ENCODE measurements at regions not wholly inside any gene's neighbourhood (a gene's known extent, or its start where the extent isn't known, plus 50 kb on each side); places are given as distances from the start of the nearest gene placed in this dataset.
"Not testable (repeated sequence)": the region's sequence is repeated elsewhere in the genome, so short reads cannot be mapped to it uniquely, and the experiment has no call there.

- Histone ChIP-seq H3K4me2 (ENCODE audit: low read length) (no peak overlapping the region), H3K9me3 (replicated peaks; ENCODE audit: low read length) (no peaks in the 10 kb centered on the region), H3K4me3 (ENCODE audit: low read length) (no peak overlapping the region), H3K27me3 (ENCODE audit: control insufficient read depth, insufficient read depth, low read length) (no peaks in the 10 kb centered on the region), H3K36me3 (ENCODE audit: insufficient read depth, low read length) (no peaks in the 10 kb centered on the region), H3K9ac (ENCODE audit: low read depth, low read length) (no peak overlapping the region), H3K4me1 (ENCODE audit: control insufficient read depth, insufficient read depth, low read length) (no peaks in the 10 kb centered on the region)
Observed at GRCh38 chr5:179455320-179455719, 95.0 kb upstream of the RUFY1 start.

- no peaks in the 10 kb centered on the region for H3K27me3 ChIP-seq (ENCODE audit: control insufficient read depth, insufficient read depth, low read length)
- no peaks in the 10 kb centered on the region for H3K4me1 ChIP-seq (ENCODE audit: control insufficient read depth, insufficient read depth, low read length)
- no peak overlapping the region for H3K9ac ChIP-seq (ENCODE audit: low read depth, low read length)
- H3K4me2 ChIP-seq (ENCODE audit: low read length), result no peak overlapping the region
- no peaks in the 10 kb centered on the region for H3K9me3 ChIP-seq (replicated peaks; ENCODE audit: low read length)
- H3K4me3 ChIP-seq (ENCODE audit: low read length), result no peak overlapping the region
- H3K36me3 ChIP-seq (ENCODE audit: insufficient read depth, low read length), result no peaks in the 10 kb centered on the region
Observed at GRCh38 chr5:179454356-179454755, 96.0 kb upstream of the RUFY1 start.

GRCh38 chr5:179453616-179454015 lies 96.7 kb upstream of the RUFY1 start:
- H3K4me3 ChIP-seq (ENCODE audit: low read length), result no peak overlapping the region
- H3K4me1 ChIP-seq (ENCODE audit: control insufficient read depth, insufficient read depth, low read length), result no peaks in the 10 kb centered on the region
- H3K9me3 ChIP-seq (replicated peaks; ENCODE audit: low read length), result no peaks in the 10 kb centered on the region
- no peak overlapping the region for H3K4me2 ChIP-seq (ENCODE audit: low read length)
- no peaks in the 10 kb centered on the region for H3K27me3 ChIP-seq (ENCODE audit: control insufficient read depth, insufficient read depth, low read length)
- H3K36me3 ChIP-seq (ENCODE audit: insufficient read depth, low read length), result no peaks in the 10 kb centered on the region
- no peak overlapping the region for H3K9ac ChIP-seq (ENCODE audit: low read depth, low read length)

GRCh38 chr5:179452356-179453230 lies 97.8 kb upstream of the RUFY1 start:
- no peaks in the 10 kb centered on the region for H3K9me3 ChIP-seq (replicated peaks; ENCODE audit: low read length)
- no peak overlapping the region for H3K9ac ChIP-seq (ENCODE audit: low read depth, low read length)
- H3K27me3 ChIP-seq (ENCODE audit: control insufficient read depth, insufficient read depth, low read length), result no peaks in the 10 kb centered on the region
- no peaks in the 10 kb centered on the region for H3K4me1 ChIP-seq (ENCODE audit: control insufficient read depth, insufficient read depth, low read length)
- no peak overlapping the region for H3K4me2 ChIP-seq (ENCODE audit: low read length)
- no peaks in the 10 kb centered on the region for H3K36me3 ChIP-seq (ENCODE audit: insufficient read depth, low read length)
- no peak overlapping the region for H3K4me3 ChIP-seq (ENCODE audit: low read length)

- H3K4me3 ChIP-seq (ENCODE audit: low read length), result no peak overlapping the region
- H3K27me3 ChIP-seq (ENCODE audit: control insufficient read depth, insufficient read depth, low read length), result no peaks in the 10 kb centered on the region
- H3K4me1 ChIP-seq (ENCODE audit: control insufficient read depth, insufficient read depth, low read length), result no peaks in the 10 kb centered on the region
- H3K9me3 ChIP-seq (replicated peaks; ENCODE audit: low read length), result no peaks in the 10 kb centered on the region
- H3K36me3 ChIP-seq (ENCODE audit: insufficient read depth, low read length), result no peaks in the 10 kb centered on the region
- H3K4me2 ChIP-seq (ENCODE audit: low read length), result no peak overlapping the region
- H3K9ac ChIP-seq (ENCODE audit: low read depth, low read length), result no peak overlapping the region
Observed at GRCh38 chr5:179451828-179452196, 98.5 kb upstream of the RUFY1 start.

- H3K9ac ChIP-seq (ENCODE audit: low read depth, low read length), result no peak overlapping the region
- no peaks in the 10 kb centered on the region for H3K27me3 ChIP-seq (ENCODE audit: control insufficient read depth, insufficient read depth, low read length)
- H3K9me3 ChIP-seq (replicated peaks; ENCODE audit: low read length), result no peaks in the 10 kb centered on the region
- H3K4me3 ChIP-seq (ENCODE audit: low read length), result no peak overlapping the region
- H3K36me3 ChIP-seq (ENCODE audit: insufficient read depth, low read length), result no peaks in the 10 kb centered on the region
- H3K4me1 ChIP-seq (ENCODE audit: control insufficient read depth, insufficient read depth, low read length), result no peaks in the 10 kb centered on the region
- H3K4me2 ChIP-seq (ENCODE audit: low read length), result no peak overlapping the region
Observed at GRCh38 chr5:179451114-179451827, 99.1 kb upstream of the RUFY1 start.

- not testable (repeated sequence) for H3K27me3 ChIP-seq (ENCODE audit: control insufficient read depth, insufficient read depth, low read length); H3K9me3 ChIP-seq (replicated peaks; ENCODE audit: low read length); H3K4me2 ChIP-seq (ENCODE audit: low read length); H3K4me3 ChIP-seq (ENCODE audit: low read length); H3K4me1 ChIP-seq (ENCODE audit: control insufficient read depth, insufficient read depth, low read length); H3K36me3 ChIP-seq (ENCODE audit: insufficient read depth, low read length); H3K9ac ChIP-seq (ENCODE audit: low read depth, low read length)
Observed at GRCh38 chr5:179449950-179450349, 100.4 kb upstream of the RUFY1 start.

GRCh38 chr5:179448282-179448681 lies 102.1 kb upstream of the RUFY1 start:
- H3K9ac ChIP-seq (ENCODE audit: low read depth, low read length); H3K9me3 ChIP-seq (replicated peaks; ENCODE audit: low read length); H3K4me1 ChIP-seq (ENCODE audit: control insufficient read depth, insufficient read depth, low read length); H3K4me3 ChIP-seq (ENCODE audit: low read length); H3K27me3 ChIP-seq (ENCODE audit: control insufficient read depth, insufficient read depth, low read length); H3K4me2 ChIP-seq (ENCODE audit: low read length); H3K36me3 ChIP-seq (ENCODE audit: insufficient read depth, low read length): not testable (repeated sequence)

- not testable (repeated sequence) for H3K36me3 ChIP-seq (ENCODE audit: insufficient read depth, low read length); H3K9ac ChIP-seq (ENCODE audit: low read depth, low read length); H3K9me3 ChIP-seq (replicated peaks; ENCODE audit: low read length); H3K27me3 ChIP-seq (ENCODE audit: control insufficient read depth, insufficient read depth, low read length); H3K4me3 ChIP-seq (ENCODE audit: low read length); H3K4me2 ChIP-seq (ENCODE audit: low read length); H3K4me1 ChIP-seq (ENCODE audit: control insufficient read depth, insufficient read depth, low read length)
Observed at GRCh38 chr5:179442289-179442688, 97.0 kb upstream of the ADAMTS2 start.

GRCh38 chr5:179439181-179439985 lies 94.1 kb upstream of the ADAMTS2 start:
- Histone ChIP-seq H3K36me3 (ENCODE audit: insufficient read depth, low read length) (no peaks in the 10 kb centered on the region), H3K27me3 (ENCODE audit: control insufficient read depth, insufficient read depth, low read length) (no peaks in the 10 kb centered on the region)

GRCh38 chr5:179438461-179438860 lies 93.2 kb upstream of the ADAMTS2 start:
- Histone ChIP-seq H3K4me2 (ENCODE audit: low read length) (no peak overlapping the region), H3K27me3 (ENCODE audit: control insufficient read depth, insufficient read depth, low read length) (no peaks in the 10 kb centered on the region), H3K36me3 (ENCODE audit: insufficient read depth, low read length) (no peaks in the 10 kb centered on the region), H3K9ac (ENCODE audit: low read depth, low read length) (no peak overlapping the region), H3K4me1 (ENCODE audit: control insufficient read depth, insufficient read depth, low read length) (no peaks in the 10 kb centered on the region), H3K9me3 (replicated peaks; ENCODE audit: low read length) (no peaks in the 10 kb centered on the region), H3K4me3 (ENCODE audit: low read length) (no peak overlapping the region)

More at GRCh38 chr5:179439181-179439985, 94.1 kb upstream of the ADAMTS2 start:
- no peak overlapping the region for H3K9ac ChIP-seq (ENCODE audit: low read depth, low read length)
- H3K4me2 ChIP-seq (ENCODE audit: low read length), result no peak overlapping the region
- H3K4me1 ChIP-seq (ENCODE audit: control insufficient read depth, insufficient read depth, low read length), result no peaks in the 10 kb centered on the region
- H3K4me3 ChIP-seq (ENCODE audit: low read length), result no peak overlapping the region
- H3K9me3 ChIP-seq (replicated peaks; ENCODE audit: low read length), result no peaks in the 10 kb centered on the region

All from skeletal muscle satellite cell (primary cell).